ENCODE measurements at regions not wholly inside any gene's neighbourhood (a gene's known extent, or its start where the extent isn't known, plus 50 kb on each side); places are given as distances from the start of the nearest gene placed in this dataset.
"Not testable (repeated sequence)": the region's sequence is repeated elsewhere in the genome, so short reads cannot be mapped to it uniquely, and the experiment has no call there.

GRCh38 chr4:129903861-129904260 is 807.9 kb downstream of the C4orf33 start:
- no peak for DNase-seq

- DNase-seq: no peak
These were observed 809.3 kb downstream of the C4orf33 start for GRCh38 chr4:129905256-129905655.

- DNase-seq: no peak
These were observed 812.2 kb downstream of the C4orf33 start for GRCh38 chr4:129908117-129908516.

GRCh38 chr4:129916991-129917390 is 821.0 kb downstream of the C4orf33 start:
- DNase-seq: no peak

- DNase-seq: no peak
These were observed 821.7 kb downstream of the C4orf33 start for GRCh38 chr4:129917651-129918050.

GRCh38 chr4:129926936-129927335 is 831.0 kb downstream of the C4orf33 start:
- DNase-seq: no peak

- DNase-seq: no peak
These were observed 833.1 kb downstream of the C4orf33 start for GRCh38 chr4:129929052-129929451.

GRCh38 chr4:129929984-129930383 is 834.0 kb downstream of the C4orf33 start:
- DNase-seq: no peak

GRCh38 chr4:129950217-129950616 is 854.3 kb downstream of the C4orf33 start:
- DNase-seq: no peak

GRCh38 chr4:129966175-129966574 is 870.2 kb downstream of the C4orf33 start:
- DNase-seq: no peak

- DNase-seq: no peak
These were observed 872.4 kb downstream of the C4orf33 start for GRCh38 chr4:129968366-129968765.

- no peak for DNase-seq
These were observed 872.8 kb downstream of the C4orf33 start for GRCh38 chr4:129968778-129969177.

- DNase-seq: no peak
These were observed 874.8 kb downstream of the C4orf33 start for GRCh38 chr4:129970801-129971200.

- DNase-seq: no peak
These were observed 875.5 kb downstream of the C4orf33 start for GRCh38 chr4:129971419-129971818.

- no peak for DNase-seq
These were observed 876.3 kb downstream of the C4orf33 start for GRCh38 chr4:129972257-129972656.

- no peak for DNase-seq
These were observed 878.8 kb downstream of the C4orf33 start for GRCh38 chr4:129974730-129975129.

- no peak for DNase-seq
These were observed 882.4 kb downstream of the C4orf33 start for GRCh38 chr4:129978315-129978714.

GRCh38 chr4:129988957-129989356 is 893.0 kb downstream of the C4orf33 start:
- DNase-seq: no peak

- no peak for DNase-seq
These were observed 898.8 kb downstream of the C4orf33 start for GRCh38 chr4:129994715-129995114.

- no peak for DNase-seq
These were observed 902.6 kb downstream of the C4orf33 start for GRCh38 chr4:129998436-129999150.

GRCh38 chr4:129999156-129999555 is 903.2 kb downstream of the C4orf33 start:
- DNase-seq: no peak

- DNase-seq: no peak
These were observed 912.5 kb downstream of the C4orf33 start for GRCh38 chr4:130008461-130008860.

GRCh38 chr4:130012806-130013205 is 916.9 kb downstream of the C4orf33 start:
- not testable (repeated sequence) for DNase-seq

- DNase-seq: no peak
These were observed 925.8 kb downstream of the C4orf33 start for GRCh38 chr4:130021706-130022105.

GRCh38 chr4:130023088-130023487 is 927.1 kb downstream of the C4orf33 start:
- no peak for DNase-seq
